ENCODE measurements at regions not wholly inside any gene's neighbourhood (a gene's known extent, or its start where the extent isn't known, plus 50 kb on each side); places are given as distances from the start of the nearest gene placed in this dataset.

GRCh38 chr5:57917004-57917403 lies 434.4 kb upstream of the ACTBL2 start (continued):
- no peak for TF ChIP-seq FOSL2 (IDR thresholded peaks at IDR 0.05; ENCODE audit: borderline replicate concordance, low read depth)

- Histone ChIP-seq H3K9ac (no peak overlapping the region), H3K27ac (ENCODE audit: low read depth in 2 of 2, low read length in 1 of 2) (no peak overlapping the region), H3K4me2 (no peak overlapping the region), H3K4me3 (ENCODE audit: low read depth in 2 of 2, low read length in 1 of 2) (no peak overlapping the region), H3K36me3 (replicated peaks in 1 of 2; ENCODE audit: control insufficient read depth in 1 of 2, insufficient read depth in 2 of 2, low read length in 1 of 2) (no peaks in the 10 kb centered on the region), H3K4me1 (ENCODE audit: control insufficient read depth in 1 of 2, insufficient read depth in 2 of 2, low read depth in 1 of 2, low read length in 1 of 2) (no peaks in the 10 kb centered on the region), H3F3A (replicated peaks; ENCODE audit: insufficient read depth) (no peaks in the 10 kb centered on the region), H3K27me3 (ENCODE audit: insufficient read depth) (no peaks in the 10 kb centered on the region), H3K9me3 (no peaks in the 10 kb centered on the region), H3K9me2 (no peaks in the 10 kb centered on the region; the same call in 1 of the 2 replicates), H3K79me2 (ENCODE audit: insufficient read depth) (no peaks in the 10 kb centered on the region), H2AFZ (ENCODE audit: low read depth) (no peak overlapping the region), H4K20me1 (ENCODE audit: insufficient read depth) (no peaks in the 10 kb centered on the region)
- 48% methylated on average over 3 of the region's 3 CpGs for WGBS (ENCODE audit: low lambda C conversion rate)
- no peak for TF ChIP-seq ELF1 (IDR thresholded peaks at IDR 0.05)
- no peak for TF ChIP-seq TEAD4 (IDR thresholded peaks at IDR 0.05; ENCODE audit: borderline replicate concordance, insufficient read depth)
- TF ChIP-seq PBX3 (IDR thresholded peaks at IDR 0.05): no peak
- TF ChIP-seq MXI1 (IDR thresholded peaks at IDR 0.05; ENCODE audit: low read depth, low read length): no peak
- TF ChIP-seq RXRA (IDR thresholded peaks at IDR 0.05; ENCODE audit: borderline replicate concordance, low read depth): no peak
- TF ChIP-seq POLR2AphosphoS5 (IDR thresholded peaks at IDR 0.05; ENCODE audit: low read depth, low read length): no peak
- TF ChIP-seq FOSL2 (IDR thresholded peaks at IDR 0.05; ENCODE audit: borderline replicate concordance, low read depth): no peak
- no peak for TF ChIP-seq JUND (IDR thresholded peaks at IDR 0.05)
- TF ChIP-seq FOXM1 (IDR thresholded peaks at IDR 0.05; ENCODE audit: low read depth): no peak
- TF ChIP-seq RAD21 (IDR thresholded peaks at IDR 0.05; ENCODE audit: low read length): no peak
- no peak for TF ChIP-seq GABPA (IDR thresholded peaks at IDR 0.05; ENCODE audit: low read depth)
- TF ChIP-seq GATA2 (CRISPR knock-in tag; IDR thresholded peaks at IDR 0.05): no peak
- no peak for TF ChIP-seq TAF1 (IDR thresholded peaks at IDR 0.05; ENCODE audit: borderline replicate concordance, low read depth, low read length)
- TF ChIP-seq RCOR1 (IDR thresholded peaks at IDR 0.05; ENCODE audit: low read length): no peak
- ChIA-PET POLR2A (no interaction called here), CTCF (no interaction called here)
- DNase-seq: no peak
These were observed 432.9 kb upstream of the ACTBL2 start for GRCh38 chr5:57915536-57915935.

- POLR2A ChIA-PET: no interaction called here
- 75% methylated on average over 2 of the region's 2 CpGs for WGBS (ENCODE audit: low lambda C conversion rate)
These were observed 428.8 kb upstream of the ACTBL2 start for GRCh38 chr5:57911438-57911837.

More at GRCh38 chr5:57911438-57911837, 428.8 kb upstream of the ACTBL2 start:
- no peaks in the 10 kb centered on the region for H3F3A ChIP-seq (replicated peaks; ENCODE audit: insufficient read depth)
- no peaks in the 10 kb centered on the region for H3K4me1 ChIP-seq (ENCODE audit: control insufficient read depth in 1 of 2, insufficient read depth in 2 of 2, low read depth in 1 of 2, low read length in 1 of 2)
- H4K20me1 ChIP-seq (ENCODE audit: insufficient read depth): no peaks in the 10 kb centered on the region
- no peak overlapping the region for H3K27ac ChIP-seq (ENCODE audit: low read depth in 2 of 2, low read length in 1 of 2)
- no peak overlapping the region for H3K4me3 ChIP-seq (ENCODE audit: low read depth in 2 of 2, low read length in 1 of 2)
- H2AFZ ChIP-seq (ENCODE audit: low read depth): no peak overlapping the region
- no peaks in the 10 kb centered on the region for H3K36me3 ChIP-seq (replicated peaks in 1 of 2; ENCODE audit: control insufficient read depth in 1 of 2, insufficient read depth in 2 of 2, low read length in 1 of 2)
- no peak for TF ChIP-seq GATA2 (CRISPR knock-in tag; IDR thresholded peaks at IDR 0.05)
- no peak for TF ChIP-seq MEF2A (IDR thresholded peaks at IDR 0.05; ENCODE audit: borderline replicate concordance, low read depth)
- TF ChIP-seq MXI1 (IDR thresholded peaks at IDR 0.05; ENCODE audit: low read depth, low read length): no peak
- TF ChIP-seq NFIC (IDR thresholded peaks at IDR 0.05; ENCODE audit: borderline replicate concordance): no peak
- TF ChIP-seq FOSL2 (IDR thresholded peaks at IDR 0.05; ENCODE audit: borderline replicate concordance, low read depth): no peak
- no peak for TF ChIP-seq ELF1 (IDR thresholded peaks at IDR 0.05)
- no peak for TF ChIP-seq EZH2phosphoT487 (IDR thresholded peaks at IDR 0.05; ENCODE audit: borderline replicate concordance, low read depth)
- no peak for TF ChIP-seq TAF1 (IDR thresholded peaks at IDR 0.05; ENCODE audit: borderline replicate concordance, low read depth, low read length)
- TF ChIP-seq FOXM1 (IDR thresholded peaks at IDR 0.05; ENCODE audit: low read depth): no peak
- TF ChIP-seq USF1 (IDR thresholded peaks at IDR 0.05; ENCODE audit: borderline replicate concordance, low read depth): no peak
- TF ChIP-seq ZBTB33 (IDR thresholded peaks at IDR 0.05; ENCODE audit: borderline replicate concordance, low read depth): no peak
- TF ChIP-seq NRF1 (IDR thresholded peaks at IDR 0.05; ENCODE audit: low read depth, low read length): no peak
- no peak for TF ChIP-seq JUND (IDR thresholded peaks at IDR 0.05)
- TF ChIP-seq MAX (IDR thresholded peaks at IDR 0.05; ENCODE audit: low read depth): no peak
- TF ChIP-seq GABPA (IDR thresholded peaks at IDR 0.05; ENCODE audit: low read depth): no peak
- TF ChIP-seq POLR2AphosphoS5 (IDR thresholded peaks at IDR 0.05; ENCODE audit: low read depth, low read length): no peak
- no peak for TF ChIP-seq PBX3 (IDR thresholded peaks at IDR 0.05)
- no peaks in the 10 kb centered on the region for H3K9me2 ChIP-seq
- no peaks in the 10 kb centered on the region for H3K79me2 ChIP-seq (ENCODE audit: insufficient read depth)
- CTCF ChIA-PET: no interaction called here
- no peak overlapping the region for H3K9ac ChIP-seq
- H3K27me3 ChIP-seq (ENCODE audit: insufficient read depth): no peaks in the 10 kb centered on the region
- no peak overlapping the region for H3K4me2 ChIP-seq
- no peak for DNase-seq
- H3K9me3 ChIP-seq: no peaks in the 10 kb centered on the region
